Middle frontal gyrus (tissue), 1 donor: ENCODE measurements at regions not wholly inside any gene's neighbourhood (a gene's known extent, or its start where the extent isn't known, plus 50 kb on each side); places are given as distances from the start of the nearest gene placed in this dataset.
"Not testable (repeated sequence)": the region's sequence is repeated elsewhere in the genome, so short reads cannot be mapped to it uniquely, and the experiment has no call there.

Experiments
- DNase-seq: peaks from one replicate; pipeline ENCODE4 v3.0.0-alpha.2; 2015; ENCODE audit warnings: low spot score; ENCODE audit errors: extremely low spot score

- DNase-seq: no peak
These were observed 53.2 kb upstream of the UBE2E3 start for GRCh38 chr2:180927030-180927686.

DNA sequence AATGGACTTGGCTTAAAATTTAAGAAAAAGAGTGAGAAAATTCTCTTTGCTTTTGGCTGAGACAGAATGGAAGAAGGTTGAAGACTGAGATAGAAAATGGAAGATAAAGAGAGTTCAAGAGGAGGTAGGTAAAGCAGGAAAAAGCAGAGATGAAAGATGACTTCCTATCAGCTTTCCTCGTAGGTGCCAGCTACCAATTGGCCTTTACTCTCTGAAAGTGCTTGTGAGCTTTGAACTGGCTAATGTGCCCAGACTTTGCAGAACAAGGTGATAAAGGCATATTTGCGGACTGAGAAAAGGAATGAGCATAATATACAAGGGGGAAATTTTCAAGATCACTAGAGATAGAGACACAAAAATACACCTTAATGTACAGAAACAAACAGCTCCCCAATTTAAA lies 54.7 kb upstream of the UBE2E3 start:
- DNase-seq: no peak

DNA sequence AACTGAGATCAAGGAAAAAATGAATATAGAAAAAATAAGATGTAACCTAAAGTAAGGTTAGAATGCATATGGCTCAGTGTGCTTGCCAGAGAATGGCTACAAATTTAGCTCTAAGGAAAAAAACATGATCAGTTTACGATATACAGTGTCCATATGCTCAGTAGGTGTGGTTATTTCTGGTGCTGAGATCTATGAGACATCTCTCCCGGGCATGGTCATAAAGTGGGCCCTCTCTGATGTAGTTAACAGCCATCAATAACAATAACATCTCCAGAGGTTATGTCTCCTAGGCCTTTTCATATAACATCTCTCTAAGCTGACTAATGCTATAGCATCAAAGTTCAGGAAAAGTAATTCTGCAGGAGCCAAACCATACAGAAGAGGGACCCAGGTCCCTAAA lies 56.3 kb upstream of the UBE2E3 start:
- DNase-seq: no peak

DNA sequence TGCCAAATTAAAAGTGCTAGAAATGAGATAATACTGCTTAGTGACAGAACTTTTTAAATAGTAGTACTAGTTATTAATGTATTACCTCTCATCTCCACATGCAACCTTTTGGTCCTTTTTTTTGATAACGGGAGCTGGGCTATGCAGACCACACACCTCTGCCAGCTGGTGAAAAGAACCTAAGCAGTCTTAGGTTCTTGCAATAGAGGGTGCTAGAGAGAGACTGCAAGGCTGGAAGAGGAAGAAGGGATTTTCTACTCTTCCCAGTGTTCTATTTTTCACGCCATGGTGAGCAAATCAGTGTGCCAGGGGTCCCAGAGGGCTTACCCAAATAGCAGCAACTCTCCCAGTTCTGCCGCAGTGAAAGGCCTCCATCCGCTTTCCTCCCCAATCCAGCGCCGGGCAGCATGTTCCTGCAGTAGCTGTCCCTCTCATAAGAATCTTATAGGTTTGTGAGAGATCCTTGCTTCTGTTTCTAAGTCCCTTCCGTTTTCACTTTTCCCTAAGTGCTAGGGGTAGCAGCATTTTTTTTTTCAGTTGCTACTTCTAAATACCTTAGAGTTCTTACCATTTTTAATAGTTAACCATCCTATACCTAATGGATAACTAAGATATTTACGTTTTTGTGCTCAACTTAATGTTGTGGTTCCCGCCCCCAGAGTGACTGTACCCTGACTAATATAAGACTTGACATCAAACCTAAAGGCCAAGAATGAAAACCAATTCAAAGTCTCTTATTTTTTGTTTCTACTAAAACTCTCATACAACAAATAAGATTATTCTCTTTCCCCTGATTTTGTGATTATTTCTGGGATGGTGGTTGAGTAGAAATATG lies 69.4 kb upstream of the UBE2E3 start:
- DNase-seq: no peak

DNA sequence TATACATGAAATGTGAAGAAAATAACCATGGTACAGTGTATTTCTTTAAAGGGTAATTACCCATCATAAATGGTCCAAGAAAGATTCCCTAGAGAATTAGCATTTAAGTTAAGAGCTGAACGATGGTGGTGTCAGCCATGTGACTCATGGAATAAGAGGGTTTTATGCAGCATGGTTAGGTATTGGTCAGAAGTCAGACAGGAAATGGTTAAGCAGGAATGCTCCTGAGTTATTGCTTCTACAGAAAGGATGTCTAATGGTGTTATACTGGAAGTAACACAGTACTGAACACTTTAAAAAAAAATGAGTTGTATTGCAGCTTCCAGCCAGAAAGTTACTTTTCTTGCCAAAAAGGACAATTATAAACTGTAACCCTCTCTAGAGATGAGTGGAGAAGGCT lies 72.7 kb upstream of the UBE2E3 start:
- DNase-seq: no peak

GRCh38 chr2:180905461-180905860 lies 74.9 kb upstream of the UBE2E3 start:
- no peak for DNase-seq

DNA sequence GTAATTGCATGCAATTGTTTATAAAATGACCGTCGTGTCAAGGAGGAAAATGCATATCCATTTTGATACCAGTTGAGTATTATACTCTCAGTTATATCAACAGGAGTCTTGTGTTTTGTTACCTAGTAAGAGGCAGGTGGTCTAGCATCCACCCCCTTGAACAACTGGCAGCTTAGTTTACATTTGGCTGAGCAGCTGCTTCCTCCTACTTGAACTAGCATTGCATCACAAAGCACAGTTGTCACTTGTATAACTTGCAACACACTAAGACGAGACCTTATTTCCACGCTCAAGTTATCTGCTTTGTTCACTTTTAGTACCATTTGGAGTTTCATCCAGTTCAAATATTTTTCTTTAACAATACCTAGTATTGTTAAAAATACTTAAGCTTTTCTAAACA lies 75.4 kb upstream of the UBE2E3 start:
- DNase-seq: no peak

- no peak for DNase-seq
These were observed 79.1 kb upstream of the UBE2E3 start for GRCh38 chr2:180901331-180901730.

GRCh38 chr2:180893752-180894151 lies 86.7 kb upstream of the UBE2E3 start:
- no peak for DNase-seq

GRCh38 chr2:180892091-180892490 lies 88.3 kb upstream of the UBE2E3 start:
- DNase-seq: no peak

GRCh38 chr2:180891360-180891759 lies 89.0 kb upstream of the UBE2E3 start:
- DNase-seq: no peak

GRCh38 chr2:180890781-180891180 lies 89.6 kb upstream of the UBE2E3 start:
- DNase-seq: no peak

DNA sequence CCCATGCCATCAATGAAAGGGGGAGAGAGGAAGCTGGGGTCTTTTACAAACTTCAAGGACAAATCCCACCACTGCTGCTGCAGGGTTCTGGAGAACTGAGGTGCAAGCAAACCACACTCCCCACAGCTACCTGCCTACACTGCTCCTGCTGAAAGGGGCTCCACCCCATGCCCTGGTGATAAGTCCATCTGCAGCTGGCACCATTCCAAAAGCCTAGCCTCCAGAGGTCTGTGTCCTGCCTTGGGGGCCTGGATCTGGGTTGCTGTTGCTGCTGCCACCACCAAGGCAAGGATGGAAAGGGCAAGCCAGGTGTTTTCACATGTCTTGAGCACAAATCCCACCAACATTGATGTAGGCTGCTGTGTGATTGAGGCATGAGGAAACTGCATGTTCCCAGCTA lies 97.4 kb upstream of the UBE2E3 start:
- no peak for DNase-seq

DNA sequence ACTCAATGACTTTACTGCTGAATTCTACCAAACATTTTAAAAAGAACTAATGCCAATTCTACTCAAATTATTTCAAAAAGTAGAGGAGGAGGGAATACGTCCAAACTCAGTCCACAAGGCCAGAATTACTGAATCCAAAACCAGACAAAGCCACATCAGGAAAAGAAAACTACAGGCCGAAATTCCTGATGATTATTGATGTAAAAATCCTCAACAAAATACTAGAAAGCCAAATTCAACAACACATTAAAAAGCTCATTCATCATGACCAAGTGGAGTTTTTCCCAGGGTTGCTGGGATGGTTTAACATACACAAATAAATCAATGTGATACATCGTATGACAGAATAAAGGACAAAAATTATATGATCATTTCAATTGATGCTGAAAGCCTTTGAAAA lies 103.9 kb upstream of the UBE2E3 start:
- DNase-seq: no peak

- no peak for DNase-seq
These were observed 107.2 kb upstream of the UBE2E3 start for GRCh38 chr2:180873219-180873618.

GRCh38 chr2:180872781-180873180 lies 107.6 kb upstream of the UBE2E3 start:
- not testable (repeated sequence) for DNase-seq

GRCh38 chr2:180872255-180872654 lies 108.2 kb upstream of the UBE2E3 start:
- DNase-seq: no peak

- no peak for DNase-seq
These were observed 108.8 kb upstream of the UBE2E3 start for GRCh38 chr2:180871649-180872048.

DNA sequence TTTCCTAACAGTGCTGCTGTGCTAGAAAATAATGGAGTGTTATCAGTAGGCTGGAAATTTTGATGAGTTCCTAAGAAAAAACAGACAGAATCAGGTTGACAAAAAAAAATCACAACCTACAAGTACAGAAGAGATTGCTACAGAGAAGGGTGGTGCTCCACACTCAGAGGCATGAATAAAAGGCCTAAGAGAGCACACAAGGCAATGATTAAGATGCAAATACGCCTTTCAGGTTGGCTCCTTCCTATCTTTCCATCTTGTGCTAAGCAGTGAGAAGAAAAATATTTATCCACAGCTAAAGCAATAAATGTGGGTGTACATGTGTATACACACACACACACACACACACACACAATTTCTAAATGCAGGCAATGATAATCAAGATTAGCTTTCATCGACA lies 130.6 kb upstream of the UBE2E3 start:
- no peak for DNase-seq

DNA sequence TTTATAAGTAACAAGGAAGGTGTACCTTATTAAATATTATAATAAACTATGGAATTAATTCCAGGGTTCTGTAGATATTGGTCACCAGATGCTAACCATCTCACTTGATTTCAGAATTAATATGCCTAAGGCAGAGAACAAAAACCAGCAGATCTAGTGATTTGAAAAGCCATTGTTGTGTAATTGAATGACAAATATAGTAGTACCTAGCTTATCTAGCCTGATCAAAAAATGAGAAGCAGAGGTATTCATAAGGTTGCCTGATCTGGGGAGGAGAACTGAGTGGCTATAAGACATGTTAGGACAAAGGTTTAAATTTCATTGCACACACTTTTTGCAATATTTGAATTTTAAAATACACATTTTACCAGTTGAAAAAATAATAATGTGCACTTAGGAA lies 132.0 kb upstream of the UBE2E3 start:
- DNase-seq: no peak

DNA sequence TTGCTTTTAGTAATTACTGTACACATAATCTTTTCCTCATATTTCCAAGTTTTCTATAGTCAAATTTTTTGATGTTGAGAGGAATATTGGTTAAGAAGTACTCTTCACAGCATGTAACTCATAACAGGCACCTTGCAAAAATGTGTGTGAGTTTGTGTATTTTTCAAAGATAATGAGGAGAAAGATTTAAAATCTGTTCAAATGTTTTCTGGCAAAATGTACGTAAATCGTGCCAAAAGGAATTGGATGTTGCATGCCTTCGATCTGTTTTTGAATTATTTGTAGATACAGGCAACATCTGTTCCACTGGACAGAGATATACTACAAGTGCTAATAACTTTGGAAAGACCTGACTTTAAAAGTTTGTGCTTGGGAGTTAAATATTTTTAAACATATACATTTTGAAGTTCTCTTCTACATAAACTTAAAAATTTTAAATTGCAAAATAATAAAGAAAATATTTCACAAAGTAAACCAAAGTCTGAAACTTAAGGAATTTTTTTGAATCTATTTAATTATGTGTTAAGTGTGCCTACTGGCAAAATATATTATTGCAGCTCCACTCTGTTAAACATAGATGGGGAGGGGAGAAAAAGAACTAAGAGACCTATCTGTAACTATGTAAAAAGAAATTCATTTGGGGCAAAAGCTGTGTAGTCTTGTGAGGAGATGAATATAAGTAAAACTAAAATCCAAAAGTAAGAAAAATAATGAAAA lies 133.5 kb upstream of the UBE2E3 start:
- no peak for DNase-seq

DNA sequence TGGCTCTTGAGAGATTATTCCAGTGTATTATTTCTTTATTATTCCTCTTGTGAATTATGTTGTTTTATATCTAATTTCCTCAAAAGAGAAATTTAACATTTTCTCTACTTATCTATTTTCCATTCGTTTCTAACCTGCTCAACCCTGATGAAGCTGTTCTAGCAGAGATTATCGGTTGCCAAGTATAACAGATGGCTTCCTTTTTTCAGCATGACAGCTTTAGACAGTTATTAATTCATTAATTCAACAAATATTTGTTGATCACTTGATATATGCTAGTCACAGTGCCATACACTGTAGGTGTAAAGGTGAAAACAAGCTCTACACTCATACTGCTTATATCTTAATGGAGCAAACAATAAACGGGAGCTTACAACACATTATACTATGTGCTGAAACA lies 137.9 kb upstream of the UBE2E3 start:
- DNase-seq: no peak
